Gastrocnemius medialis (tissue), 4 donors: ENCODE measurements at regions not wholly inside any gene's neighbourhood (a gene's known extent, or its start where the extent isn't known, plus 50 kb on each side); places are given as distances from the start of the nearest gene placed in this dataset.
"Not testable (repeated sequence)": the region's sequence is repeated elsewhere in the genome, so short reads cannot be mapped to it uniquely, and the experiment has no call there.

Experiments used
- CTCF ChIP-seq, 5 experiments: fragments of 450-650 bp in 3 of 5; fragments of 200-600 bp in 2 of 5; sonication (generic) in 2 of 5; IDR thresholded peaks in 4 of 5; conservative IDR thresholded peaks in 1 of 5; 1 replicate in 4 of 5; 2 replicates in 1 of 5; pipeline ENCODE4 v1.5.1; 2016 to 2019; ENCODE audit warnings: antibody characterized with exemption in 5 of 5, mild to moderate bottlenecking in 3 of 5, moderate library complexity in 3 of 5
- POLR2A ChIP-seq, 2 donors: fragments of 450-650 bp; IDR thresholded peaks; one replicate each; pipeline ENCODE4 v1.6.1; 2017; ENCODE audit warnings: antibody characterized with exemption in 2 of 2, mild to moderate bottlenecking in 2 of 2, moderate library complexity in 2 of 2

GRCh38 chr14:105752420-105752819 is 226.0 kb downstream of the TMEM121 start:
- TF ChIP-seq POLR2A (IDR thresholded peaks at IDR 0.05); CTCF (IDR thresholded peaks at IDR 0.05 in 4 of 5, conservative IDR thresholded peaks at IDR 0.05 in 1 of 5): not testable (repeated sequence)
